H9 (cell line): ENCODE measurements at regions not wholly inside any gene's neighbourhood (a gene's known extent, or its start where the extent isn't known, plus 50 kb on each side); places are given as distances from the start of the nearest gene placed in this dataset.

Experiments used
- DNase-seq: peaks from one replicate; pipeline ENCODE4 v3.0.0-alpha.2; 2017
- H2AFZ ChIP-seq: one replicate; pipeline ENCODE4 v1.6.1; 2013; ENCODE audit warnings: mild to moderate bottlenecking, low read length, control low read depth, moderate library complexity
- H2AK5ac ChIP-seq: 2 replicates; pipeline ENCODE4 v1.6.1; 2013; ENCODE audit warnings: low read length, control low read depth, mixed read lengths; ENCODE audit not compliant: insufficient read length
- H2BK120ac ChIP-seq: one replicate; pipeline ENCODE4 v1.6.1; 2013; ENCODE audit warnings: low read depth, mild to moderate bottlenecking, low read length, control low read depth, inconsistent platforms; ENCODE audit not compliant: poor library complexity, severe bottlenecking
- H2BK12ac ChIP-seq: 2 replicates; pipeline ENCODE4 v1.6.1; 2013; ENCODE audit warnings: low read length, control low read depth, mixed read lengths, low read depth; ENCODE audit not compliant: insufficient read length
- H2BK15ac ChIP-seq: 2 replicates; pipeline ENCODE4 v1.6.1; 2013; ENCODE audit warnings: low read depth, low read length, control low read depth
- H2BK20ac ChIP-seq: one replicate; pipeline ENCODE4 v1.6.1; 2013; ENCODE audit warnings: low read depth, mild to moderate bottlenecking, low read length, control low read depth, inconsistent platforms; ENCODE audit not compliant: poor library complexity, severe bottlenecking
- H2BK5ac ChIP-seq: 2 replicates; pipeline ENCODE4 v1.6.1; 2013; ENCODE audit warnings: low read length, control low read depth, mixed read lengths; ENCODE audit not compliant: insufficient read length
- H3K14ac ChIP-seq: 2 replicates; pipeline ENCODE4 v1.6.1; 2013; ENCODE audit warnings: low read length, control low read depth; ENCODE audit not compliant: insufficient read depth
- H3K18ac ChIP-seq: 2 replicates; pipeline ENCODE4 v1.6.1; 2013; ENCODE audit warnings: low read depth, mild to moderate bottlenecking, mixed read lengths, low read length, control low read depth; ENCODE audit not compliant: insufficient read length
- H3K23ac ChIP-seq: 2 replicates; pipeline ENCODE4 v1.6.1; 2013; ENCODE audit warnings: low read length, control low read depth, mixed read lengths, low read depth; ENCODE audit not compliant: insufficient read length
- H3K23me2 ChIP-seq: 2 replicates; pipeline ENCODE4 v1.6.1; 2013; ENCODE audit warnings: low read depth, mild to moderate bottlenecking, mixed read lengths, low read length, control low read depth; ENCODE audit not compliant: insufficient read length, poor library complexity, severe bottlenecking
- H3K27ac ChIP-seq: 2 replicates; pipeline ENCODE4 v1.5.1; 2013; ENCODE audit warnings: low read length, control low read depth, mixed read lengths, low read depth; ENCODE audit not compliant: insufficient read length
- H3K27me3 ChIP-seq: 2 replicates; pipeline ENCODE4 v1.6.1; 2013; ENCODE audit warnings: low read length, control low read depth, inconsistent platforms; ENCODE audit not compliant: insufficient read depth
- H3K4ac ChIP-seq: 2 replicates; pipeline ENCODE4 v1.6.1; 2013; ENCODE audit warnings: low read depth, mild to moderate bottlenecking, control low read depth, inconsistent platforms, low read length, moderate library complexity
- H3K4me1 ChIP-seq: 2 replicates; pipeline ENCODE4 v1.6.1; 2013; ENCODE audit warnings: low read length, control low read depth, inconsistent platforms; ENCODE audit not compliant: insufficient read depth
- H3K4me2 ChIP-seq: 2 replicates; pipeline ENCODE4 v1.6.1; 2013; ENCODE audit warnings: low read length, control low read depth, mixed read lengths; ENCODE audit not compliant: insufficient read length, insufficient read depth
- H3K56ac ChIP-seq: 2 replicates; pipeline ENCODE4 v1.6.1; 2013; ENCODE audit warnings: low read depth, mild to moderate bottlenecking, mixed read lengths, low read length, control low read depth; ENCODE audit not compliant: insufficient read length
- H3K79me1 ChIP-seq: 2 replicates; pipeline ENCODE4 v1.6.1; 2013; ENCODE audit warnings: low read depth, mild to moderate bottlenecking, moderate library complexity, low read length, control low read depth, inconsistent platforms; ENCODE audit not compliant: insufficient read depth, poor library complexity, severe bottlenecking
- H3K79me2 ChIP-seq: 2 replicates; pipeline ENCODE4 v1.6.1; 2013; ENCODE audit warnings: low read length, control low read depth, inconsistent platforms; ENCODE audit not compliant: insufficient read depth
- H3K9ac ChIP-seq: 2 replicates; pipeline ENCODE4 v1.6.1; 2013; ENCODE audit warnings: low read length, control low read depth, mixed read lengths; ENCODE audit not compliant: insufficient read length; ENCODE audit errors: extremely low read depth
- H3K9me3 ChIP-seq: one replicate; pipeline ENCODE4 v1.6.1; 2013; ENCODE audit warnings: low read depth, low read length, inconsistent platforms; ENCODE audit not compliant: control insufficient read depth
- H3T11ph ChIP-seq: one replicate; pipeline ENCODE4 v1.6.1; 2013; ENCODE audit warnings: mild to moderate bottlenecking, low read length, control low read depth, inconsistent platforms
- H4K20me1 ChIP-seq: one replicate; pipeline ENCODE4 v1.6.1; 2013; ENCODE audit not compliant: control insufficient read depth, insufficient read length, insufficient read depth
- H4K5ac ChIP-seq: 2 replicates; pipeline ENCODE4 v1.6.1; 2013; ENCODE audit warnings: low read depth, mild to moderate bottlenecking, mixed read lengths, low read length, control low read depth; ENCODE audit not compliant: insufficient read length
- H4K8ac ChIP-seq: replicated peaks from 2 replicates; pipeline ENCODE4 v1.6.1; 2013; ENCODE audit warnings: low read length, control low read depth, mixed read lengths, low read depth; ENCODE audit not compliant: insufficient read length
- H4K91ac ChIP-seq: 2 replicates; pipeline ENCODE4 v1.6.1; 2013; ENCODE audit warnings: low read depth, mild to moderate bottlenecking, moderate library complexity, mixed read lengths, low read length, control low read depth; ENCODE audit not compliant: insufficient read length
- H3K27ac Mint-ChIP-seq, 3 experiments: 2 replicates in 2 of 3; 3 replicates in 1 of 3; pipeline ENCODE4 v1.8.0; 2020 to 2021; ENCODE audit warnings: mixed read lengths in 3 of 3, mild to moderate bottlenecking in 1 of 3, moderate library complexity in 1 of 3
- H3K27me3 Mint-ChIP-seq: 2 replicates; pipeline ENCODE4 v1.8.0; 2021; ENCODE audit warnings: low read depth, mild to moderate bottlenecking, moderate library complexity, mixed read lengths
- H3K36me3 Mint-ChIP-seq, 3 experiments: 2 replicates in 2 of 3; 3 replicates in 1 of 3; pipeline ENCODE4 v1.8.0; 2020 to 2021; ENCODE audit warnings: low read depth in 3 of 3, mixed read lengths in 3 of 3; ENCODE audit not compliant: insufficient read depth in 1 of 3
- H3K4me1 Mint-ChIP-seq, 2 experiments: 2 replicates each; pipeline ENCODE4 v1.8.0; 2020; ENCODE audit warnings: mixed read lengths in 2 of 2
- H3K4me3 Mint-ChIP-seq, 2 experiments: 2 replicates in 1 of 2; 3 replicates in 1 of 2; pipeline ENCODE4 v1.8.0; 2020 to 2021; ENCODE audit warnings: mild to moderate bottlenecking in 2 of 2, mixed read lengths in 2 of 2, moderate library complexity in 1 of 2
- H3K9me3 Mint-ChIP-seq, 2 experiments: 2 replicates in 1 of 2; 3 replicates in 1 of 2; pipeline ENCODE4 v1.8.0; 2020; ENCODE audit warnings: mild to moderate bottlenecking in 2 of 2, mixed read lengths in 2 of 2, moderate library complexity in 1 of 2
- CTCF ChIP-seq: fragments of 200-600 bp; sonication (generic); conservative IDR thresholded peaks from 3 replicates; pipeline ENCODE4 v1.8.0; 2021; ENCODE audit warnings: antibody characterized with exemption, mild to moderate bottlenecking
- WGBS: extraction: QIAGEN DNeasy Blood & Tissue Kit; methylation state at CpG from one replicate; pipeline ENCODE4 v1.1.7; 2013; ENCODE audit warnings: missing lambda C conversion rate, low lambda C conversion rate, mixed read lengths; ENCODE audit not compliant: insufficient read length; ENCODE audit errors: extremely low coverage; 5-methylcytosine and 5-hydroxymethylcytosine counted together

- Mint-ChIP-seq H3K27ac (no peak overlapping the region), H3K4me1 (peaks cover 28 to 33% of the 10 kb centered on the region in 2 experiments), H3K9me3 (peaks cover 3 to 25% of the 10 kb centered on the region in 2 experiments; a peak in 4 of 5 replicates), H3K4me3 (no peak overlapping the region; a peak in 1 of 5 replicates), H3K27me3 (no peaks in the 10 kb centered on the region), H3K36me3 (peaks cover 0 to 33% (median 25%) of the 10 kb centered on the region in 3 experiments; a peak in 5 of 7 replicates)
- Histone ChIP-seq H3K79me1 (no peaks in the 10 kb centered on the region), H3K23me2 (no peaks in the 10 kb centered on the region), H3K27ac (no peak overlapping the region), H2AK5ac (no peak overlapping the region), H3K56ac (no peak overlapping the region), H2AFZ (no peak overlapping the region), H2BK5ac (no peak overlapping the region), H3T11ph (no peak overlapping the region), H3K9ac (no peak overlapping the region), H4K8ac (no peak overlapping the region), H3K27me3 (no peaks in the 10 kb centered on the region), H3K14ac (no peak overlapping the region), H4K91ac (no peak overlapping the region), H2BK12ac (no peak overlapping the region), H4K5ac (no peak overlapping the region), H4K20me1 (no peaks in the 10 kb centered on the region), H3K4ac (no peak overlapping the region), H3K4me2 (no peak overlapping the region), H3K23ac (no peak overlapping the region), H2BK15ac (no peak overlapping the region), H2BK120ac (no peak overlapping the region), H2BK20ac (no peak overlapping the region), H3K18ac (no peak overlapping the region), H3K79me2 (no peaks in the 10 kb centered on the region), H3K4me1 (no peaks in the 10 kb centered on the region), H3K9me3 (no peaks in the 10 kb centered on the region)
- no peak for TF ChIP-seq CTCF
- no peak for DNase-seq
- WGBS, result no CpG with 5 or more reads among the region's 3 CpGs
These were observed 890.7 kb upstream of the EPHA6 start for GRCh38 chr3:95923496-95924210.
